Hematopoietic multipotent progenitor cell treated with erythropoietin and hydrocortisone succinate and interleukin-3 and kit ligand, for 17 days (in vitro differentiated cells): ENCODE measurements at regions not wholly inside any gene's neighbourhood (a gene's known extent, or its start where the extent isn't known, plus 50 kb on each side); places are given as distances from the start of the nearest gene placed in this dataset.
"Not testable (repeated sequence)": the region's sequence is repeated elsewhere in the genome, so short reads cannot be mapped to it uniquely, and the experiment has no call there.

Experiments used
- DNase-seq: peaks from one replicate; pipeline ENCODE4 v3.0.0-alpha.2; 2015; ENCODE audit warnings: low spot score

DNA sequence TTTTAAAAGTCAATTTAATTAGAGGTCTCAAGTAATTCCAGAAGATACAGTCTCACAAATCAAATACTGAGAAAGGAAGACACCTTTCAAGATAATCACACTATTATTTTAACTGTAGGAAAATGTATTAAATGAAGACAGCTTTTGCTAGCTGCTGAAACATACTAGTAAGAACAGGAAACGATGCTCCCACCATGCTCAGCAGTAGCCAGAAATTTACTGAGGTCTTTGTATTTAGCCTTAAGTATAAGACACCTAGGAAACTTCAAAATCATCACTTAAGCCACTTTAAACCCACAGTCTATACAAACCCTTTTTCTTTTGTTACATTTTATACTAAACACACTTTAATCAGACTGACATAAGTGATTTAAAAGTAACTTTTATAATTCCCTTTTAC, 72.7 kb upstream of the NPIPB12 start:
- DNase-seq: not testable (repeated sequence)

DNA sequence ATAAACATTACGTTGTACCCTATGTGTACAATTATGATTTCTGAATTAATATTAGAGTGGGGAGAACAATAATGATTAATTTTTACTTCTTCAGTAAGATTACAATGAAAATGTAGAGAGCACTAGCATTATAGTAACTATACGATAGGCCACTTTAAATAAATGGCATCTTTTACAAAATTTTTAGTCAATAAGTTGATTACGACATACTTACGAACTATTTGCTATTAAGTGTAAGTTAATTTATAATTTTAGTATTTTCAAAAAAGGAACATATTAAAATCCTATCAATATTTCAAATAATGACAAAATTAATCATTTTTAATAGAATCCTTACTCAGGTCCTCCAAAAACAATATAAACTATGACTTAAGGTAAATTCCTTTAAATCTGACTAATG, 75.6 kb upstream of the NPIPB12 start:
- not testable (repeated sequence) for DNase-seq

DNA sequence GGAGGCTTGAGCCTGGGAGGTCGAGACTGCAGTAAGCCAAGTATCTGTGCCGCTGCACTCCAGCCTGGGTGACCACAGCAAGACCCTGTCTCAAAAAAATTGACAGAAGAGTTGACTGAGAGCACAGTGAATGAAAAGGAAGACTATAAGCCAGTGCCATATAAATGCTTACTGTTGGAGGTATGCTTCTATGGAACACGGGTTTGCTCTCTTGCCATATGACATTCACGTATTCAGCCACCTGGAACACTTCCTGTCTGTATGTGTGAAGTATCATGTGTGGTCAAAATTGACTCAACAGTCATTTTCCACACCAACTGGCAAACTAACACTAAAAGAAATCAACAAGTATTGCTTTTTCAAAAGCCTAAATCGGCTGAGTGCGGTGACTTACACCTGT, 71.1 kb upstream of the SPN start:
- DNase-seq: not testable (repeated sequence)

DNA sequence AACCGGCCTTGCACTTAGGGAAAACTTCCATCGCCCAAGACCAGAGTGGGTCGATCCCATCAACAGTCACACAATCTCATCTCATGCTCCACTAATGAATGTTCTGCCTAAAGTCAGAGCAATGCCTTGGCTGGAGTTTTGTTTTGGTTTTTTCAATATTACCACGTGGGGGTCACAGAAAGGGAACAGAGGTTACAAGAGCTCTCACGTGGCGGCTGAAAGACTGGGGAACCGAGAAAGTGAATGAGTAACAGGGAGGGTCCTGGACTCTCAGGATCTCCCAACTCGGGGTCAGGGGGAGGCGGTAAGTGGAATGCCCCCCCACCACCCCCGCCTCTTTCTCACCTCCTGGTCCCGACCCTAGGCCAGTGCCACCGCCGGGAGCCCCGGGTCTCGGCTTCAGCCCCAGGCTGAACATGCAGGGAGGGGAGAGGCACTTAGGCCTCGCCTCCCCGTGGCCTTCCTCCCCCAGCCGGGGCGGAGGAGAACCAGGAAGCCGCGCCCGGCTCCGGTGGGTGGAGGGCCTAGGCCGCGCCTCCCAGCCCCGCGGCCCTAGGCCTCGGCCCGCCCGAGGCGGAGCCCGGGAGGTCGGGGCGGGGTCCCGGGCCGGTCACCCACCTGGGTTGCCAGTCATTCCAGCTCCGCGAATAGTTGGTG, 68.7 kb upstream of the SPN start:
- peak; percentile 75 for DNase-seq

DNA sequence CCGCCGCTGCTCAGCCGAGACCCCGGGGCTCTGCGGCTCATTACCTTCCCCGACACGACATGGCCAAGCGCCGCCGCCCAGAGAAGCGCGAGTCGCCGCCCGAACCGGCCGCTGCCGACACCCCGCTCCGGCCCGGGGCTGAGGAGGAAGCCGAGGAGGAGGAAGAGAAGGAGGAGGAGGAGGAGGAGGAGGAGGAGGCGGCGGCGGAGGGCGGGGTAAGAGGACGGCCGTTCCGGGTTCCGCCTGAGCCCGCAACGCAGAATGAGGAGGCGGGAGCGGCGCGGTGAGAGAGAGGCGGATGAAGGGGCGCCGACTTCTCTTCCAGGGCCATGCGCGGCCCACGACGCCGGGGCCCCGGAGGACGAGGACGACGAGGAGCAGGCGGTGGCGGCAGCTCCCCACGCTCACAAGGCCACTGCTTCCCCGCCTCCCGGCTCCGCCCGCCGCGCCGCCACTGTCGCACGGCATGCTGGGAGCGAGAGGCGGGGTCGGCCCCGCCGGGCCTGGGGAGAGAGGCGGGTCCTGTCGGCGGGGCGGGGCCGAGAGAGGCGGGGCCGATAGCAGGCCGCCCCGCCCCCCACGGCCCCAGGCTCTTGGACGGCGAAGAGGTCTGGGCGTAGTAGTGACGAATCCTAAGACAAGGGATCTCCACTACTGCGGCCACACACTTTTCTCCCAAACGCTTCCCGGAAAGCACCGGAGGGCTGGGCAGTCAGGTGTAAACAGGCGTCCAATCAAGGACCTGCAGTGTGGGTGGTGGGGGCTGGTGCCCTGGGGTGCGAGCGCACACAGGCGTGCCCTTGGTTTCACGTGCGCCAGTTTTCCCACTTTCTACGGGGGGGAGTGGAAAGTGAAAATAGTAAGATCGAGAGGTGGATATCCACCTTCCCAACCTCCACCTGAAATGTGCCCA, 67.9 kb upstream of the SPN start:
- peak; percentile 95 for DNase-seq

DNA sequence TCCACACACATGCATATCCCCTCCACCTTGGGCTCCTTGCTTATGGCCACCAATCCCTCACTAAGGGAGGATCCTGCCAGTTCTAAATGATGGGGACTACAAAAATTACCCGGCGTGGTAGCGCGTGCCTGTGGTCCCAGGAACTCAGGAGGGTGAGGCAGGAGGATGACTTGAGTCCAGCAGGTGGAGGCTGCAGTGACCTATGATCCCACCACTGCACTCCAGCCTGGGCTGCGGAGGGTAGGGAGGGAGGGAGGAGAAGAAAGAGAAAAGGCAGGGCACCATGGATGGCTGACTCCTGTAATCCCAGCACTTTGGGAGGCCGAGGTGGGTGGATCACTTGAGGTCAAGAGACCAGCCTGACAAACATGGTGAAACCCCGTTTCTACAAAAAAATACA, 66.0 kb upstream of the SPN start:
- not testable (repeated sequence) for DNase-seq

DNA sequence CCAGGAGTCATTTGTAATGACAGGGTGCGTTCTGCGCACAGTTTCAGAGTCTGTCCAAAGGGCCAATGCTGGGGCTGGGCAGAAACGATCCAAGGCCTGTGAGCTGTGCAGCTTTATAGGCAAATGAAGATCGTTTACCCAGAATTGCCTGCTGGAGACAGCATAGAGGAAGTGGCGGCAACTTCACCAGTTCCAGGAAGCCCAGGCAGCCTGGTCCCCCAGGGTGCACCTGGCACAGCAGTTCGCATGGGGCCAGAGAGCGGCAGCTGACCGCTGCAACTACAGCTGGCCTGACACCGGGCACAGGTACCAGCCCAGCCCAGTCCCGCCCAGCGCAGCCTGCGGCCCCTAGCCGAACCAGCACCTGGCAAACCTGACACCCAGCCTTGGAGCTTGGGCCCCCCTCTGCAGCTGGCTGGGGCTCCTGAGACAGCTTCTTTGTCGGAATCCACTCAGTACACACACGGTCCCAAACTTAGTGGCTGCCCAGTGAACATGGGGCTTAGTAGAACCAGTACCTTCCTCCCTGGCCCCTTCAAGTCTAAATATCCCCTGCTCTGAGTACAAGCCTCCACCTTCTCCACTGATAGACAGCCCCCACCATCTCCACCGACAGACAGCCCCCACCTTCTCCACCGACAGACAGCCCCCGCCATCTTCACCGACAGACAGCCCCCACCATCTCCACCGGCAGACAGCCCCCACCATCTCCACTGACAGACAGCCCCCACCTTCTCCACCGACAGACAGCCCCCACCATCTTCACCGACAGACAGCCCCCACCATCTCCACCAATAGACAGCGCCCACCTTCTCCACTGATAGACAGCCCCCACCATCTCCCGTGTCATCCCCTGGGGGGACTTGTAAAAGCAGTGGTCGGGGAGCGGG, 62.7 kb upstream of the SPN start:
- peak; percentile 24 for DNase-seq

DNA sequence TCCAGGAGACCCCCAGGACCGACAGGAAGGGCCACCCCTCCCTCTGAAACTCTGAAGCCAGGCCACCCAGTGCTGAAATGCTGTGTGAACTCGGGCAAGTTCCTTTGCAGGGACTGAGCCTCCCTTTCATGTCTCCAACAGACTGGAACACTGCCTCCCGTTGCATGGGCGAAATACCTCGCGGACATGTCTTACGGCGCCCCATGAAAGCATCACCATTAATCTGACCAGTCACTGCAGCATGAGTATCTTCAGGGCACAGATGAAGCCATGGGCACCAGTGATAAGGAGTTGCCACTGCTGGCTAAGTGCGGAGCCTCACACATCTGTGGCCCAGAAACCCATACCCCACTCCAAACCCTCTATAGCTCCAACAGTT, 60.8 kb upstream of the SPN start:
- DNase-seq: peak; percentile 90

DNA sequence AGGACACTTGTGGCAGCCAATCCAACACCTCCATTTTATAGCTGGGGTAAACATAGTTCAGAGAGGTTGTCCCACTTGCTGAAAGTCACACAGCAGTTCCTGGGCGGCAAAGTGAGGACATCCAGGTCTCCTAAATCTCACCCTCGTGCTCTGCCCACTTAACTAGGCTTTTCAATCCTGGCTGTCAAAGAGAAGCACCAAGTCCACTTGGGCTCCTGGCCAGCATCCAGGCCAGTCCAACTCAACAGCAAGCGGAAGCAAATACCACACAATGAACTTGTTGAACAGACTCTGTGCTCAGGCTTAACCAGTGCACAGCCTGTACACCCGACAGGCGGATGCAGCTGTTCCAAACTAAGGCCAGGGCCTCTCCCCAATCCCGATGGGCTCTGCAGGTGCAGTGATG, 60.4 kb upstream of the SPN start:
- DNase-seq: peak; percentile 62

DNA sequence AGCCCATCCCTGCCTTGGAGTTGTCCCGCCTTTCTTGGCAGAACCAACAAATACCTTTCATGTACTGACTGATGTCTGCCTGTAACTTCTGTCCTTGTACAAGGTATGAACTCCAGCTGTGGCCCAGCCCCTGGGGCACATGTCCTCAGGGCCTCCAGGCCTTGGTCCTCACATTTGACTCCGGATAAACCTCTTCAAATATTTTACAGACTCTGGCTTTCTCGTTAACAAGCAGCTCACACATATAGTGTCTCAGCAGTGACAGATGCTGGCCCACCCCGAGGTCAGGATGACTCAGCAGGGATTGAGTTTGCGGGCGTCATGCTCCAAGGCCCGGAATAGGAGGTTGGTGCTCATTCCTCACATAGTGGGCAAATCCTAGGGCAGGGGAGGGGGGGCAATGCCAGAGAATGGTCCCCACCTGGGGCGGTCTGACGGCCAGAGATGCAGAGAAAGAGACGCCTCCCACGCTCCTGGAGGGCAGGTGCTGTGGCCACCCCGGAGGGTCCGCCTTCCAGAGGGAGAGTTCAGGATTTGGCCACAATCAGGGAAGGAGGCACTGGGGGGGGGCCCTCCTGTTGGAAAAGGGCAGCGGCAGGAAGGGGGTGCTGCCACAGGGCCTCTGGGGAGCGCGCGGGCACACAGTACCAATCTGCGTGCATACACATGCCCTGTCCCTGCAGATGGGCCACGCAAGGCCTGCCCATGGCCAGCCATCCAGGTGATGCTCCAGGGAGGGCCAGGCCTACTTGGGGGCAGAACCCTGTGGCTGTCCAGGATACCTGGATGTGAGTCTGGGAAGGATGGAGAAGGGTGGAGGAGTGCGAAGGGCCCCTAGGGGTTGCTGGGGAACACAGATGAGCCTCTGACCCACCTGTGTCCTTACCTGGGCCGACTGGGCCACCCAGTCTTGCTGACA, 58.2 kb upstream of the SPN start:
- DNase-seq: peak; percentile 92

DNA sequence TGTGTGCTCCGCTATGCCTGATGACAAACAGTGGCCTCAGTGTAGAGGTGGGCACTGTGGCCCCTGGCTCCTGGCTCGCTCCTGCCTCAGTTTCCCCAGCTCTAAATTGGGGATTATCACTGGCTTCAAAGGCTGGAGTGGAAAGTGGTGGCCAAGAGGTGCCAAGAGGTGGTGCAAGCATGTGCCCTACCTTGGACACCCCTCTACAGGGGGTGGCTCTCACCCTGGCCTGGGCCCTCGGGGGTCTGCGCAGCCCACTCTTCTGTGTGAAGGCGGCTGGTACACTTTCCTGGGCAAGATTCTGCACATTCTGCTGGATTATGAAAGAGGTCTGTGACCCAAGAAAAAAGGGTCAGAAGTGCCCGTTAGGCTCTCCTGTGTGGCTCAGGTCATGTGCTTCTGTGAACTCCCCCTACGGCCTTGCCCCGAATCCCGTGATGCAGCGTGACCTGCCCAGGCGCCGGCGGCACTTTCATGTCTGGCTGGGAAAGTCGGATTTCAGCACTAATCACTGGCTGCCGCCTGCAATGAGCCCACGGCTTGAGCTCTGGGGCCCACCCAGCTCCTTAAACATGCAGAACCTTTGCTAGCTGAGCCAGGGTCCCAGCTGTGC, 57.3 kb upstream of the SPN start:
- DNase-seq: peak; percentile 3

DNA sequence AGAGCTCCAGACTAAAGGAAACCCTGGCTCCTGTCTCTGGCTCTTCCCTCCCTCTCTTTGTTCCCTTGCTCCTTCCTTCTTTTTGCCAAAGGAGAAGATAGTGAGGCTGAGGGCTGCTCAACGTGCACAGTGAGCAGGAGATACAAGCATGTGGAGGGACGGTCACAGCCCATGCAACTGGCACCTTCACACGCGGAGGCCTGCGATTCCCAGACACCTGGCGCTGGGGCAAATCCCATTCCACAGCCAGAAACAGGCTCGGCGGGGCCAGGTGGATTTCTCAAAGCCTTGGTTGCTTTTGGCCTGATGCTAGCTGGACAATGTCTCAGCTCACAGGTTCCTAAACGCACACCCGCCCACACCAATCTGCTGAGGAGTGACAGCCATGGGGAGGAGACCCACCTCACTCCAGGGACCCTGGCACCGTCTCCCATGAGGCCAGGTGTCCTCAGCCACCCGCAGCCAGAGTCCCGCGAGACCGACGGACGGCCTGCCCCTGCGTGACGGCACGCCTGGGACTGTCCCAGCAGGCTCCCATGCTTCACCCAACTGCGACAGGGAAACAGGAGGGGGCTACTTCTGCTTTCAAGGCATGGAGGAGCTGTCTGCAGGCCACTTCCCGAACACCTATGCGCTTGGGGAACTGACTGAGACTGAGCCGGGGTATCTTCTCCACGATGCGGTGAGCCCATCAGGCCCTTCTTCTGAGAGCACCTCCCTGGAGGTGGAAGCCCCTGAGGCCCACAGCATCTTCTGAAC, 56.2 kb upstream of the SPN start:
- DNase-seq: peak; percentile 5

DNA sequence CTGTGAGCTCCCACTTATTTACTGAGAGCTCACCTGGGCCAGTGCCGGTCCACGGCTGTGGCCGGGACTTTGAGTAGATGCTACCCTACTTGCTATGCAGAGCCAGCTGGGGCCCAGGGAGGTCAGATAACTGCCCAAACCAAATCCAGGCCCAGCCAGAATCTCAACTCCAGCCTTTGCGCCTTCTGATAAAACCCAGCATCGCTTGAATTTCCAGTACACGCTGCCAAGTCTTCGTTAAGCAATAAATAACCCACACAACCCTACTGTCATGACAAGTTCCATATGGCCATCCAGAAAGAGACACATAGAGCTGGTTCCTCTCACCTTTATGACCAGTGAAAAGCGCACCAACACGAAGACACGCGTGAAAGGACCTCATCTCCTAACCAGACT, 55.6 kb upstream of the SPN start:
- peak; percentile 57 for DNase-seq

DNA sequence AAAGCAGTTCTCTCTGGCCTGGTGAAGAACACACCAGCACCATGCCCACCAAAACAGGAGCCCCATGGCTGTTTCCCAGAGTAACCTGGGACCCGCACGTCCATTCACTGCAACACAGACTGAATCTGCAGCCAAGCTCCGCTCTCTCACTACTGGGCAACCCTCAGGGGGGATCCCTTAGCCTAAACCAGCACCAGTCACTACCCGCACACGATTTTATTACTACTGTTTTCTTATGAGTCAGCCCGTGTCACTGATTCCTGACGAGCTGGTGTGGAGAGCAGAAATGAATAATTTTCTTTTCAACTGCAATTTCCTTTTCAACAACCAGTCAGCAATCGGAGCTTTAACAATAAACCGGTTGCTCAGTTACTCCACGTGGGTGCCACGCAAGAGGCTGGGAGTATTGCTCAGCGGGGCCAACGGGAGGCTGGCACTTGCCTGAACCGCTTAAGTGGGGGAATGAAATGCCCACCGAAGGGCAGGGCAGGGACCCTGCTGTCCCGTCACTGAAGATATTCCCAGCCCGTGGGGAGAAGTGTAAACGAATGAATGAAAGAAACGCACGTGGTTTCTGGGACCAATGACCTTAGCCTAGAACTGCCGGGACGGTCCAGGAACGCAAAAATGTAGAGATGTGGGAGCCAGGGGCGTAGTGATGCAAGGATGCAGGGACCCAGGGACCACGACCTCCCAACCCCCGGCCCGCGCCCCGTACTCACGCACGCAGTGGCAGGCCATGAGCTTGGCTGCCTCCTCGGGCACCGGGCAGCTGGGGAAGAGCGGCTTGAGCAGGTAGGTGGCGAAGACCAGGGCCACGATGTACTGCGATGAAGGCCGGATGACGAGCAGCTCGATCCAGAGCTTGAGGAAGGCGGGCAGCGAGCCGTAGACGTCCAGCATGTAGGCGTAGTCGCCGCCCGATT, 50.4 kb upstream of the SPN start:
- peak; percentile 19 for DNase-seq
